BLaER1 (cell line): ENCODE measurements at regions not wholly inside any gene's neighbourhood (a gene's known extent, or its start where the extent isn't known, plus 50 kb on each side); places are given as distances from the start of the nearest gene placed in this dataset.
A peak's percentile ranks its signal among the peaks of the same experiment; 100 is the strongest.

Experiments
- H3K27ac ChIP-seq: shearing (Covaris generic); formaldehyde crosslinking; 2 replicates; pipeline ENCODE4 v1.8.1; 2022
- H3K27me3 ChIP-seq: shearing (Covaris generic); formaldehyde crosslinking; 2 replicates; pipeline ENCODE4 v1.8.1; 2022
- H3K36me3 ChIP-seq: shearing (Covaris generic); formaldehyde crosslinking; 2 replicates; pipeline ENCODE4 v1.8.1; 2022
- H3K4me1 ChIP-seq: shearing (Covaris generic); formaldehyde crosslinking; 2 replicates; pipeline ENCODE4 v1.8.1; 2022
- H3K4me2 ChIP-seq: shearing (Covaris generic); formaldehyde crosslinking; 2 replicates; pipeline ENCODE4 v1.8.1; 2022
- H3K4me3 ChIP-seq: shearing (Covaris generic); formaldehyde crosslinking; 2 replicates; pipeline ENCODE4 v1.8.1; 2022
- H3K9ac ChIP-seq: shearing (Covaris generic); formaldehyde crosslinking; 2 replicates; pipeline ENCODE4 v1.8.1; 2022
- H3K9me3 ChIP-seq: shearing (Covaris generic); formaldehyde crosslinking; 2 replicates; pipeline ENCODE4 v1.8.1; 2022
- H4K20me1 ChIP-seq: shearing (Covaris generic); formaldehyde crosslinking; 2 replicates; pipeline ENCODE4 v1.8.1; 2022
- Cebpa-rat ChIP-seq: shearing (Covaris generic); IDR thresholded peaks from 2 replicates; pipeline ENCODE4 v1.8.1; 2022

DNA sequence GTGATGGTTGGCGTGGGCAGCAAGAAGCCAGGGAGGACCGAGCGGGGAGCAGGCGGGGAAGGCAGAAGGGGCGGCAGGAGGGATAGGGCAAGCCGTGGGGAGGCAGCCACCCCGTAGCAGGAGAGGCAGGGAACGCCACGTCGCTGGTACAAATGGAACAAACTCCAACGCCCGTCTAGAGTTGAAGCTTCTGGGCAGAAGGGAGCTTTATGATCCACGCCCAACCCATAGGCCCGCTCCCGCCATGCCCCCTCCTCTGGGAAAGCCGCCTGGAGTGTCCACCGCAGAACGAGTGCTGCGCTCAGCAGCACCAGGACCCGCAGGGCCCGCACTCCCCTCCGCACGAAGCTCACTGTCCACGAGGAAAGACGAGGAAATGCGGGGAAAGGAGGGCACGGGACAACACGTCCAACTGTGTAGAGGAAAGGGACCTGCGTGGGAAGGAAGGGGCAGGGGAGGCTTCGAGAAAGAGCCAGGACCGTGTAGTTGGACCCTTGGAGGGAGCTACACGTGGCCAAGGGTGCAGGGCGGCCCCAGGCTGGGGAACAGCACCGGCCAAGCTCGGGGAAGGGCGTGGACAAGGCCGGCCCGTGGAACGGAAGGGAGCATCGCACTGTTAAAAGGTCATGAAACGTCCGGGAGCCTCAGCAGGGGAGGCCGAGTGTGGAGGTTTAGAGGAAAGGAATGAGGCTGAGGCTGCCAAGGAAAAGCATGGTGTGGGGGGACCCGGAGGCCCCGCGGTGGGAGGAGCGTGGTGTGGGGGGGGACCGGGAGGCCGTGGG, 204.0 kb downstream of the DLL1 start:
- no peaks in the 10 kb centered on the region for H3K36me3 ChIP-seq
- no peak for TF ChIP-seq Cebpa-rat
- peaks cover 16% of the 10 kb centered on the region for H4K20me1 ChIP-seq
- H3K27ac ChIP-seq: no peak overlapping the region
- no peaks in the 10 kb centered on the region for H3K9me3 ChIP-seq
- H3K4me3 ChIP-seq: no peak overlapping the region
- no peak overlapping the region for H3K9ac ChIP-seq
- H3K27me3 ChIP-seq: no peaks in the 10 kb centered on the region
- peaks cover 62% of the 10 kb centered on the region for H3K4me1 ChIP-seq
- no peak overlapping the region for H3K4me2 ChIP-seq

DNA sequence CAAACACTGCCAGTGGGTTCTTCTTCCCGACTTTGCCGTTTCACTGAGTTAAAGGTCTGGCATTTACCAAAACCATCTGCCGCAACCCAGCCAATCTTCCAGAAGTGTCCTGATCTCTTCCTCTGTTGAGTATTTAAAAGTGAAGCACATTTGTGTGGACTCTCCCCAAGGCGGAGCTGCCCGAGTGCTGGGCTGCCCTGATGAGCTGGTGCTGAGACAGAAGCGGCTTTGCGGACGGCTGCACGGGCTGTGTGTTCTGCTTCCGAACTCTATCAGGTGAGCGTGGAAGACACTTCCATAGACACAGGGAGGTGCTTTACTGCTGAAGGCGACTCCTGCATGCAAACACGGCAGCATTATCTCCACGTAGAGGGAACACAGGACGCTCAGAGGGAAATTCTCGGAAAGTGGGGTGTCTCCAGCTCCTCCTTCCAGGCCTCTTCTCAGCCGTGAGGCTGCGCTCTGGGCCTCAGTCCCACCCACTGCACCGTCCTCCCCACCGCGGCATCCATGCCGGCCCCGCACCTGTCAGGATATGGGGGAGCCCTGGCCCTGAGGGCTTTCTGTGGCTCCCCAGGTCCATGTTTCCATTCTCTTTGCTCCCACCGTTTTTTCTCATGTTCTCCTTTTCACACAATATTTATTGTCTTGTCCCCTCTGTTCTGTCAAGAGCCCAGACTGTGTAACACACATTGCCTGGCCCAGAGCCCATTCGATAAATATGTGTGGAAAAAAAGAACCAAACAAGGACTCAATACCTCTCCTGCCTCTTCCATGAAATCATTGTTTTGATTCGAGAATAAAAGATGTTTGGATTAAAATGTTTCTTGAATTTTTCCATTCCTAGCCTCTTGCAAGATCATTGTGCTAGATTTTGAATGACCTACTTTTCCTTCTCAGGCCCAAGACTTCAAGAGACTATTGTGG, 205.1 kb downstream of the DLL1 start:
- Histone ChIP-seq H3K4me3 (no peak overlapping the region), H3K4me2 (no peak overlapping the region), H3K9me3 (no peaks in the 10 kb centered on the region), H3K4me1 (peaks cover 51% of the 10 kb centered on the region), H3K36me3 (no peaks in the 10 kb centered on the region), H4K20me1 (peaks cover 16% of the 10 kb centered on the region), H3K27me3 (no peaks in the 10 kb centered on the region), H3K9ac (no peak overlapping the region), H3K27ac (no peak overlapping the region)
- TF ChIP-seq Cebpa-rat: no peak

DNA sequence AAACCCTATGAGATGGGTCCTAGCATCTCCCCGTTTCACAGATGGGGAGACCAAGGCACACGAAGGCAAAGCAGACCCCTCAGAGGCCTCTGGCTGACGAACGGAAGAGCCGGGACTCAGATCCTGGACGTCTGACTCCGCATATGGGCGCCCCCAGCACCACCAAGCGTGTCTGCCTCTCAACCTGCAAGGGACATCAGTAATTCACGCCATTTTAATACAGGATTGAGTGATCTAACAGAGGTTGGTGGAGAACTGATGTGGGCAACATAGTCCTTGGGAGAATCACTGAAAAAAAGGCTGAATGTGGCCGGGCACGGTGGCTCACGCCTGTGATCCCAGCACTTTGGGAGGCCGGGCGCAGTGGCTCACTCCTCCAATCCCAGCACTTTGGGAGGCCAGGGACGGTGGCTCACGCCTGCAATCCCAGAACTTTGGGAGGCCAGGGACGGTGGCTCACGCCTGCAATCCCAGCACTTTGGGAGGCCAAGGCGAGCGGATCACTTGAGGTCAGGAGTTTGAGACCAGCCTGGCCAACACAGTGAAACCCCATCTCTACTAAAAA, 206.6 kb downstream of the DLL1 start:
- H3K27ac ChIP-seq: no peak overlapping the region
- peaks cover 7% of the 10 kb centered on the region; the same call in 1 of the 2 replicates for H4K20me1 ChIP-seq
- H3K4me1 ChIP-seq: peaks cover 36% of the 10 kb centered on the region
- no peak overlapping the region for H3K4me3 ChIP-seq
- TF ChIP-seq Cebpa-rat: no peak
- 0 out of 2 replicates have a peak, but pooled peaks cover 6% of the 10 kb centered on the region for H3K9me3 ChIP-seq
- H3K9ac ChIP-seq: no peak overlapping the region
- H3K36me3 ChIP-seq: no peaks in the 10 kb centered on the region
- H3K4me2 ChIP-seq: no peak overlapping the region
- no peaks in the 10 kb centered on the region for H3K27me3 ChIP-seq

DNA sequence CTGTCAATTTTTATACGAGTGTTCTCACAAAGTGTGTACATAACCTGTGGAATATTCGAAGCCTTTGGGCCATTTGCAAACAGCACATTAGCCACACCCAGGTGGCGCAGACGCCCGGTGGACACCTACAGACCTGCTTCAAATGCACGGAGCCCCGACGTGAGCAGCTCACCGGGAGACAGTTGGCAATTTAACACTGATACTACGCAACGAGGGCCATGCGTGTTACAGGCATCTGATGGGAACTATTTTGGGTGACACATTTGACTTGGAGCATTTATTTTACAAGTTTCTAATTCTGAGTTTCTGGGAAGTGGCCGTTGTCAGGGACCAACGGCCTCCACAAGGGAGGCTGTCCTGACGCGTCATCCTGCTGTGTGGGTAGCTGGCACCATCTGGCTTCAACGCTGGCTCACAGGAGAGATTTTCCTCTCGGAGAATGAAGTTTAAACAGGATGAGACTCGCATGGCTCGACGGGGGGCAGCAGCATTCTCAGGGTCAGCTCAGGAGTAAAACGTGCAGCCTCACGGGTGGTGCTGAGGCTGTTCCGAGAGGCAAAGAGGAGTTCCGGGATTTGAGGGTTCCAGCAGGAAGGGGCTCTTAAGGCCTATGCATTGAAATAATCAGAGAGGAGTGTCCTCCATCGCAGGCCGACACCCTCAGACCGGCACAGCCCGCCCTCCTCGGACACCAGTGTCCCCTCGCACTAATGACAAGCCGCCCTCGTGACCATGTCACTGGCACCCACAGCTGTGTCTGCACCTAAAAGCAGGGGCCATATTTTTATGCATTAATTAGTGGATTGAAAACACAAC, 207.4 kb downstream of the DLL1 start:
- Histone ChIP-seq H4K20me1 (no peaks in the 10 kb centered on the region), H3K4me1 (peaks cover 28% of the 10 kb centered on the region), H3K27ac (no peak overlapping the region), H3K4me2 (0 out of 2 replicates have a peak overlapping the region, but pooled peaks have one; percentile 22), H3K9ac (no peak overlapping the region), H3K27me3 (no peaks in the 10 kb centered on the region), H3K36me3 (no peaks in the 10 kb centered on the region), H3K9me3 (0 out of 2 replicates have a peak, but pooled peaks cover 6% of the 10 kb centered on the region), H3K4me3 (no peak overlapping the region)
- TF ChIP-seq Cebpa-rat: no peak

DNA sequence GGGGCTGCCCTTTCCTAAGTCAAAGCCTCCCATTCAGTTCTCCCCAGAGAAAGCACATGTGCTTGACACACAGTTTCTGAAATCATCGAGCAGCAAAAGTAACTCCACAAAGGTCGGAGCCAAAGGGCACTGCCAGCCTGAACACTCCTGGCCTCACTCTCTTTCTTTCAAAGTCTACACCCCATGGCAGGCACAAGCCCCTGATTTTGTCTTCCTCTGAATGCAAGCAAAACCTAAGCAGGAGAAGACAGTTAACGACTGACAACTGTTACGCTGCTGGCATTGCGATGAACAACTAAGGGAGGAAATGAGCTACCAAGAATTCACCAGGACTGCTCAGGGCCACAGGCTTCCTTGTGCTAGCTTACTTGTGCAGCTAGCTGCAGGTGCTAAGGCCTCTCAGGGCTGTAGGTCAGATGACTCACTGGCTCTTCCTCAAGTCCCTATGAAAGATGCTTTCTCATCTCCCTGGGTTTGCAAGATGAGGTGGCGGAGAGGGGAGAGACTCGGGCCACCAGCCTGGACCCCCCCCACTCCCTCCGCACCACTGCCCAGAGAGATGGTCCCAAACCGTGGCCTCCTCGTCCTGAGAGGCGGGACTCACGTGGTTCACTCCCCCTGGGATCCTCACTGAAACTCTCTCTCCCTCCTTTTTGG, 208.2 kb downstream of the DLL1 start:
- 0 out of 2 replicates have a peak overlapping the region, but pooled peaks have one; percentile 22 for H3K4me2 ChIP-seq
- H3K4me1 ChIP-seq: peaks cover 22% of the 10 kb centered on the region
- no peak for TF ChIP-seq Cebpa-rat
- H3K36me3 ChIP-seq: no peaks in the 10 kb centered on the region
- H3K27ac ChIP-seq: no peak overlapping the region
- H3K9ac ChIP-seq: no peak overlapping the region
- H3K27me3 ChIP-seq: no peaks in the 10 kb centered on the region
- H4K20me1 ChIP-seq: no peaks in the 10 kb centered on the region
- 0 out of 2 replicates have a peak, but pooled peaks cover 6% of the 10 kb centered on the region for H3K9me3 ChIP-seq
- H3K4me3 ChIP-seq: no peak overlapping the region

DNA sequence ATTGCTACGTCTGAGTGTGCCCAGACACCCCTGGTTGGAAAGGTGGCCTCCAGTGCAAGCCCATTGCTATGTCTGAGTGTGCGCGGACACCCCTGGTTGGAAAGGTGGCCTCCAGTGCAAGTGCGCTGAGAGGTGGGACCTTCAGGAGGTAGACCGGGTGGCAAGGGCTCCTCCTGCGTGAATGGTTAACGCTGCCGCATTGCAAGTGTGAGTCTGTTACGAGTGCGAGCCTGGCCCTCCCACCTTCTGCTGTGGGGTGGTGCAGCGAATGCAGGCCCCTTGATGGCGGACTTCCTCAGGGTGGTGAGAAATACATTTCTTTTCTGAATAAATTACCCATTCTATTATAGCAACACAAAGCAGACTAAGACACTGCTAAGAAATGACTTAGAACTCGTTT, 208.8 kb downstream of the DLL1 start:
- Histone ChIP-seq H3K27me3 (no peaks in the 10 kb centered on the region), H3K4me1 (peaks cover 22% of the 10 kb centered on the region), H3K27ac (no peak overlapping the region), H3K4me3 (no peak overlapping the region), H3K9me3 (0 out of 2 replicates have a peak, but pooled peaks cover 6% of the 10 kb centered on the region), H3K36me3 (no peaks in the 10 kb centered on the region), H3K9ac (no peak overlapping the region), H3K4me2 (0 out of 2 replicates have a peak overlapping the region, but pooled peaks have one; percentile 22), H4K20me1 (no peaks in the 10 kb centered on the region)
- no peak for TF ChIP-seq Cebpa-rat

DNA sequence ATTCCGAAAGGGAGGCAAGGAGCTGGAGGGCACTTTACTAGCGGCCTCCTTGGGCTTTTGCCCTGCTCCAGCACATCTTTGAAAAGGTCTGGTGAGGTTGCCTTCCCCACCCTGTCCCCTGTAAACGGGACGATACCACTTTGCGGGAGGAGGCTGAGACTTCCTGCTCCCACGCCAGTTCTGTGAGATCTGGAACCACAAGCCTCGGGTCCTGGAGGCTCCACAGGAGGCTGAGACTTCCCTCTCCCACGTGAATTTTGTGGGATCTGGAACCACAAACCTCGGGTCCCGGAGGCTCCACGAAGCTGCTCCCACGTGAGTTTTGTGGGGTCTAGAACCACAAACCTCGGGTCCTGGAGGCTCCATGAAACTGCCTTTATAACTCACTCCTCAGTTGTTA, 209.3 kb downstream of the DLL1 start:
- Histone ChIP-seq H3K9me3 (0 out of 2 replicates have a peak, but pooled peaks cover 6% of the 10 kb centered on the region), H4K20me1 (no peaks in the 10 kb centered on the region), H3K9ac (no peak overlapping the region), H3K27ac (no peak overlapping the region), H3K27me3 (no peaks in the 10 kb centered on the region), H3K4me3 (no peak overlapping the region), H3K4me2 (no peak overlapping the region), H3K36me3 (no peaks in the 10 kb centered on the region), H3K4me1 (peaks cover 18% of the 10 kb centered on the region)
- no peak for TF ChIP-seq Cebpa-rat

DNA sequence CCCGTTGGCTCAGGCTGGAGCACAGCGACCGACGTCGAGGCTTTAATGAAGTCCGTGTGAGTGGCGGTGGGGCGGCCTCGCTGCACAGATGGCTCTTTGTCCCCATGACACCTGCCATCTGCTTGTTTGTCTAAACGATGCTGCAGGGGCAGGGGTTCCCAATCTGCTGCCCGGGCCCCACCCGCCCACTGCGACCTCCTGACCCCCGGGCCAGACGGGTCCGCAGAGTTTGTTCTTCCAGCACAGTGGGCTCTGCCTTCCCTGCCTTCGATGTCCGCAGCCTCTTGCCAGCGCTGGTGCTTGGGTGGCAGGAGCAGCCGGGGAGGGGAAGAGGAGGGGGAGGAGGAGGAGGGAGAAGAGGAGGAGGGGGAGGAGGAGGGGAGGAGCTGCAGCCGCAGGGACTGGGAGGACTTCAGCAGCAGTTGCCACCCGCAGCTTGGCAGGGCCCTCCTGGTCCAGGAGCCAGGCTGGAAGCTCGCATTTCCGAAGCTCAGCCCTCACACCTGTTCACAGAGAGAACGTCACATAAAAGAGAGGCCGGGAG, 210.0 kb downstream of the DLL1 start:
- TF ChIP-seq Cebpa-rat: no peak
- no peaks in the 10 kb centered on the region for H3K27me3 ChIP-seq
- 0 out of 2 replicates have a peak, but pooled peaks cover 6% of the 10 kb centered on the region for H3K9me3 ChIP-seq
- H3K4me1 ChIP-seq: peaks cover 12% of the 10 kb centered on the region
- H3K27ac ChIP-seq: no peak overlapping the region
- H3K4me3 ChIP-seq: no peak overlapping the region
- H3K4me2 ChIP-seq: no peak overlapping the region
- H4K20me1 ChIP-seq: no peaks in the 10 kb centered on the region
- no peaks in the 10 kb centered on the region for H3K36me3 ChIP-seq
- no peak overlapping the region for H3K9ac ChIP-seq
